GM21526 (cell line): ENCODE measurements at regions not wholly inside any gene's neighbourhood (a gene's known extent, or its start where the extent isn't known, plus 50 kb on each side); places are given as distances from the start of the nearest gene placed in this dataset.
"Not testable (repeated sequence)": the region's sequence is repeated elsewhere in the genome, so short reads cannot be mapped to it uniquely, and the experiment has no call there.

Experiments
- ATAC-seq: cut with Tn5 transposase; IDR thresholded peaks from one replicate; pipeline ENCODE4 v1.9.1; 2021; ENCODE audit warnings: moderate library complexity; ENCODE audit not compliant: unreplicated experiment, low FRiP score

DNA sequence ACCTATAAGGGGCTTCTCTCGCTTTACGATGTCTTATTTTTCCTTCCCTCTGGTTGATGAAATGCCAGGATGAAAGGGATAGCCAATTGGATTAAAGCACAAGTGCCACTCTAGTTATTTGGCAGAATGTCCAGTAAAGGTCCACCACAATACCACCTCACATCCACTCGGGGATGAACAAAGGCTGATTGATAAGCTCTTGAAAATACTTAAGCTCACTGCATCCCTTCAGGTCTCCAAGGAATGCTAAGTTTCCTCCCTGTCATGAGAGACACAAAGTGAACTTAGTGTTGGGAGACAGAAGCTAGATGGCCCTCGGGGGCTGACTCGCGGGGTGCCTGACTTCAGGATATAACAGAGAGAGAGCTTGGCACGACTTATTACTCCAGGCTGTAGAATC is 185.9 kb upstream of the ZNF644 start:
- not testable (repeated sequence) for ATAC-seq

DNA sequence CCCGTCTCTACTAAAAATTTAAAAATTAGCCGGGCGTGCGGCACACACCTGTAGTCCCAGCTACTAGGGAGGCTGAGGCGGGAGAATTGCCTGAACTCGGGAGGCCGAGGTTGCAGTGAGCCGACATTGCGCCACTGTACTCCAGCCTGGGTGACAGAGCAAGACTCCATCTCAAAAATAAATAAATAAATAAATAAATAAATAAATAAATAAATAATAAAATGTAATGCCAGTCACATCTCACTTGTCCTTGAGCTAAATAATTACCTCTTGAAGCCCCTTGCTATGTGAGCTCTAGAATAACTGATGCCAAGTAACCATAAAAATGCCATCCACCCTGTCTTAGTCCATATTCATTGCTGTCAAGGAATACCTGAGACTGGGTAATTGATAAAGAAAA is 182.3 kb upstream of the ZNF644 start:
- not testable (repeated sequence) for ATAC-seq

DNA sequence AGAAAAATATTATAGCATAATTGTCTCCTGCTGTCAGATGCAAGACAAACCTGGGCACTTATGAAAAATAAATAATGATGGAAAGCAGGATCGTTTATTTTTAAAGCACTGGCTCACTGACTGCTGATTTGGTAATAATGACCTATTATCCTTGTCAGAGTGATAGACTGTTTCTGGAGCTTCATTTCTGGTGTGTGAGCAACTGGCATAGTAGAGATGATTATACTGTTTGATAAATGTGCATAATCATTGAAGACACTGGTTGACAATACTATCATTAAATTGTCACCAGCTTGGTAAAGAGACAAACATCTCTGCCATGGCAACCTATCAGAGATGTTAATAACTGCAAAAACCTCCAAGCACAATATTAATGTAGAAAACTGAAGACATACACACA is 179.9 kb upstream of the ZNF644 start:
- ATAC-seq = no peak

DNA sequence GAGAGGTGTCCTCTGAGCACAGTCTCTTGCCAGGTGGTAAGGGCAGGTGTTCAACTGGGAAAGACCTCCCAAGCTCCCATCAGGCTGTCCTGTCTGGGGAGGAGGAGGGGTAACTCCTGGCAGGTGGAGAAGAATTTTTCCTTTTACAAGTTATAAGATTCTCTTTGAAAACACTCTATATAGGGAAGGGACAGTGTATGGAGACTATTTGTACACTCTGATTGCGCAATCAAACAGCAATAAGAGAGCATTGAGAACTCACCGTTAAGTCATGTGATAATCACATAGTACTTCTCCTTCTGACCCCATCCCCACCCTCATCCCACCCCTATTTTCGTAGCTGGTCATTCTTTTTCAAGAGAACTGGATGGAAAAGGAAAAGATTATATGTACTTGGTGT is 179.3 kb upstream of the ZNF644 start:
- no peak for ATAC-seq

DNA sequence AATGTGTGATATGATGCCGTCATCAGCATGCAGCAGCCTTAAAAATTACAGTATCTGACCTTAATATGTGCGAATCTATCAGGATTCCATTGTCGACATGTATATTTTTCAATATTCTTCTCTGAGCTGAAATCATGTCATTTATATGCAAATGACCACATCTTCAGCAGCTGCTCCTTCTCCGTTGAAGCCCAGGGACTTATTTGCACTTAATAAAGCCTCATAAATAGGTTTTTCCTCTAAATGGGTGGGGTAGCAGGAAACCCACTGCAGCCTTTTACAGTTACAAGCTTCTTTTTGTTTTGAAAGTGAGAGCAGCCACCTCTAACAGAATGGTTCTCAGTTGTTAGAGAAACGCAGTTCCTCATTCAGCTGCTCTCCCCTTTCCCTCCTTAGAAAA is 178.8 kb upstream of the ZNF644 start:
- ATAC-seq = no peak

DNA sequence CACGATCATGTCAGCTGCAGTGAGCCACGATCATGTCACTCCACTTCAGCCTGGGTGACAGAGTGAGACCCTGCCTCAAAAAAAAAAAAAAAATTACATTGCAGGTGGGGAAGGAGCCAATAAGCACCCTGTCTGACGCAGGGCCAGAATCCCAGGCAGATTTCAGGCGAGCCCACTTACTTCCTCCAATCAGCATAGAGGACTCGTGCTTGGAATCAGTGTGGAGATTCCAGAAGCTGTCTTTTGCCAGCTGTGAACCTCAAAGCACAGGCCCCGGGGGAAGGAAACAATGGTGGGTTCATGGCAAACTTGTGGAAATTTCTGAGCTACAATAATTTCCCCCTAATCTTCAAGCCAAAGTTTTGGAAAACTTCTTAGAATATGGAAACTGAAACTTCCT is 178.2 kb upstream of the ZNF644 start:
- ATAC-seq = no peak

DNA sequence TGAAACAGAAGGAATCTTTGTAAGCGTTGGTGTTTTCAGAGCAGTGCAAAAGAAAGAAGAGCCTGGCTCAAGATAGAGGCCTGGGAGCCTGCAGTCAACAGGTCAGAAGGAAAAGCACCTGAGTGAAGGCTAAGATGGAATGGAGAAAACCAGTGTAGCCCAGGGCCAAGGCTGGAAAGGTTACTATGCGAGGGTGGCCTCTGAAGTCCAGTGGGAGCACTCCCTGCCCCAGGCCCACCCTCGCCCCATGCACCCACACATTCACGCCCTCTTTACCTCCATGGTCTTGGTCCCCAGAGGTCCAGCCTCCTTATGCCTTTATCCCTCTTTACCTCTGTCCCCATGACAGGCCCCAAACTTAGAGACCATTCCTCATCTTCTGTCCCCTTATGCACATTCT is 169.2 kb upstream of the ZNF644 start:
- no peak for ATAC-seq

DNA sequence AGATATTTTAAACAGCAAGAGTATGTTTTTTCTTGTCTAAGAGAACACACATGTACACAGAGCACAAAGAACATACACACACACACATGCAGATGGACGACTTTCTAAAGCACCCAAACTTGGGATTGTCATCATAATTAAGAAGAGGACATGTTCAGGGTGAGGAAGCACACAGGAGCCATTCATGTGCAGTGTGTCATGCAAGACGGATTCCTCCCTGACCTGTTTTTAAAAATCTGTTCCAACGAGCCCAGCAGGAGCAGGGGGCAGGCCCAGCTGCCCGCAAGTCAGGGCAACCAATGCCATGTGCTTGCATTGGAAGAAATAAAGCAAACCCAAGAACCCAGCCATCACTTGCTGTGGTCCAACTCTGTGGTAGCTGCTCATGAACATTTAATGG is 167.3 kb upstream of the ZNF644 start:
- ATAC-seq = no peak

DNA sequence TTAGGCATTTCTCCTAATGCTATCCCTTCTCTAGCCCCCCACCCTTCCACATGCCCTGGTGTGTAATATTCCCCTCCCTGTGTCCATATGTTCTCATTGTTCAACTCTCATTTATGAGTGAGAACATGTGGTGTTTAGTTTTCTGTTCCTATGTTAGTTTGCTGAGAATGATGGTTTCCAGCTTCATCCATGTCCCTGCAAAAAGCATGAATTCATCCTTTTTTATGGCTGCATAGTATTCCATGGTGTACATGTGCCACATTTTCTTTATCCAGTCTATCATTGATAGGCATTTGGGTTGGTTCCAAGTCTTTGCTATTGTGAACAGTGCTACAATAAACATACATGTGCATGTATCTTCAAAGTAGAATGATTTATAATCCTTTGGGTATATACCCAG is 161.0 kb upstream of the ZNF644 start:
- not testable (repeated sequence) for ATAC-seq

DNA sequence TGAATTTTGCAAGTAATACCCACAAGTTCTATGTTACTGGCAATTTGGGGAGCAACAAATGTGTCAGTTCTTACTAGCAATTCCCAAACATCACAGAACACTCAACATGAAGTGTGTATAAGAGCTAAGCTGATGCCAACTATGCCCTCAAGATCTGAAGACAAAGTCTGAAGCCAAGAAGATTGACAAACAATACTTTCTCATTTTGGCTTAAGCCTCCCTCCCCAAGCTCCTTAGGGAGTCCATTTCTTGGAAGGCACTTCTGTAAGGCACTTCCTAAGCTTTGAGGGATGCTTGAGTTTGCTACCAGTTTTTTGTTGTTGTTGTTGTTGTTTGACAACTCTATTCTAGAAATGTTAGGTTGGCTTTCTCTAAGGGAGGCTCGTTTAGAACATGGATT is 154.4 kb upstream of the ZNF644 start:
- ATAC-seq = no peak

DNA sequence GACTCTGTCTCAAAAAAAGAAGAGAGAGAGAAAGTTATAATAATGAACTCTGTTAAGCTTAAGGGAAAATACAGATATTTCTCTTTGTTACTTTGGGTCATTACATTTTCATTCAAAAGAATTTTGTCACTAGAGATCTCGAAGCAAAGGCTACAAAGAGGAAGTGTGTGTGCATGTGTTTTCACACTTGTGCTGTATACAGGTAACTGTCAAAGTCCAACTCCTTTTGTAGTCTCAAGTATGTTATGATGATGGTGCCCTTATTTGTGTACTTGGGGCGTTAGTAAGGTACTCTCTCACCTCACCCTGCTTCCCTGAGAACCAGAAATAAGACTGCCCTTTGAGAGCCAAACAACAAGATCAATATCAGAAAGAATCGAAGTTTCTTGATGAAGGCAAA is 152.9 kb upstream of the ZNF644 start:
- no peak for ATAC-seq

DNA sequence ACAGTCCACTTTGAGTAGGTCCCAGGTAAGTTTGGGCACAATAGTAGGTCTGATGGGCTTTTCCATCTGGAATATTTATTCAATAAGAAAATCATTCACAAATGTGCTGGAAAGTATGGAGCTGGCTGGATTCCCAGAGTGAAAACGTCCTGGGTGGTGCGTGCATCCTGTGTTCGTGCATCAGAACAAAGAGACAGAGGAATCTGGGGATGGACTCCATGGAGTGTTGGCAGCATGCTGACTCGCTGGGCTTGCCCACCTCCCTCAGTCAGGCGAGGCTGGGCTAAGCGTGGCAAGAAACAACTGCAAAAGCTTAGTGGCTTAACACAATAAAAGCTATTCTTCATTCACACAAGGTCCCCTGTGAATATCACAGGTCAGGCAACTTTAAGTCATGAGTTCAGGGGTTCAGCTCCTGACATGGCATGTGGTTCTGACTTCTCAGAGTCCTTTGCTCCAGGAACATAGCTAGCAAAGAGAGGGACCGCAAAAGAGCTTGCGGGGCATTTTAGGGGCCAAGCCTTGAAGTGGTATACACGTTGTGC is 151.6 kb upstream of the ZNF644 start:
- ATAC-seq = no peak

DNA sequence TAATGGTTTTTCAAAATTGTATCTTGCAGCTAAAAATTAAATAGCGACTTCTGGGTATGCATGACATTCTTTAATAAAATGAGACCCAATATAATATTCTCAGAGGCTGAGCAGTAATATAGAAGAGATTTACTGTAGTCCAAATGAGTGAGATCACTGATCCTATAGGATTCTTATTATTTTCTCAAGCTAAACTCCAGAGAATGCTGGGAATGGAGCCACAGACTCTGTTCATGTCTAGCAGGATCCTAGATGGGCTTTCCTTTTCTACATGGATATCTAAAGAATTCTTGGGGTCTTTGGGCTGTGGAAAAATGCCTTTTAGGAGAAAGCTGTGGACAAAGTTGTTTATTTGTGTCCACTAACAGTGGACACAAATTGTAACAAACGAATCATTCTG is 150.7 kb upstream of the ZNF644 start:
- no peak for ATAC-seq

DNA sequence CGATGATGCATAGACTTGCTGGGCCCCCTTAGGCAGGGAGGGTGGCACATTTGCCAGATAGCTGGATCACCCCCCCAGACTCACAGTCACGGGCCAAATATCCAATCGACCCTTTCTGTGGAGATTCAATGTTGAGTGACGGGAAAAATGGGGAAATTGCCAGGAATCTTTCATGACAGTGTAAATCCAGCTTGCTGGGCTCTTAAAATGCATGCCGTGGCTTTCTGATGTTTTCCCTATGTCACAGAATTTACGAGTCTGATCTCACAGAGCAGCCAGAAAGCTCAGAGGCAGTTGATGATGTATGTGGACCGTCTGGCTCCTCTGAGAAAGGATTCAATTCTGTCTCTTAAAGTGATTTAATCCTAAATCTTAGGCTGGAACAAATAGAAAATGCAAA is 150.1 kb upstream of the ZNF644 start:
- no peak for ATAC-seq

DNA sequence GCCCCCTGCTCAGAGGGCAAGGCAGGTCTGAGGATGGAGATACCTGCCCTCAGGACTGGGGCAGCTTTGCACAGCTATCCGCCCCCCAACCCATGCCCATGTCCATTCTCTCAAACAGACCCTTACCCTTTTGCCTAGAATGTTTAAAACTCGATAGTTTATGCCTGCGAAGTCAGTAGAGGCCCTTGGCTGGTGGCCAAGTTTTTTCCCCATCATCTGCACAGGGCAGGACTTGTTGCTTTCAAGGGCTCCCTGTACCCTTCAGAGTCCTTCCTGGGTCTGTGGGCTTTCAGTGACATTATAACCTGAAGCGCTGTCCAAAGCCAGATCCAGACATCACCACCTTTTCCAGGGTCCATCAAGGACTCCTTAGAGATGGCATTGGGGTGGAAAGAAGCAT is 148.7 kb upstream of the ZNF644 start:
- ATAC-seq = no peak

DNA sequence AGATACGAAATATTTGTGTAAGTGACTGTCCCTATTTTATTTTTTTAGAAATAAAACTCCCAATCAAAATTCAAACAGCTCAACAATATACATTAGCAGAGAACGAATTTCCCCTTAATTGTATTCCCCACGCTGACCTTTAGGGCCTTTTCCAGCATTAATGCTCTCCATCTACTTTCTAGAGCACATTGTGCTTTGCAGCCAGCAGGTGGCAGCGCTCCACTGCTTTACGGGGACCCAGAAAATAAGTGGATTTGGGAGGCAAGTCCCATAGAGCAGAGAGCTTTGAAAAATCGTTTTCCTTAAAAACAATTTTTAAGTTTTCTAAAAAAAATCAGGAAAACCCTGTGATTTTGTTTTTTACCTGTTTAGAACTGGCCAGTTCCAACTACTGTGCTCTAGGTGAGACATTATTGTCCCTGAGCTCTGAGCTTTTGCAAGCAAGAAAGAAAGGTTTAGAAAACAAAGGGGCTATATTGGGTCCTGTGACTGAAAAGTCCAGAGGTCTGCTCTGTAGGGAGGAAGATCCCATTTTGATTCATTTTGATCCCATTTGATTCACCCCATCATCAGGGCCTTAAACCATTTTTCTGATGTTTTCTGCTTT is 144.4 kb upstream of the ZNF644 start:
- no peak for ATAC-seq

DNA sequence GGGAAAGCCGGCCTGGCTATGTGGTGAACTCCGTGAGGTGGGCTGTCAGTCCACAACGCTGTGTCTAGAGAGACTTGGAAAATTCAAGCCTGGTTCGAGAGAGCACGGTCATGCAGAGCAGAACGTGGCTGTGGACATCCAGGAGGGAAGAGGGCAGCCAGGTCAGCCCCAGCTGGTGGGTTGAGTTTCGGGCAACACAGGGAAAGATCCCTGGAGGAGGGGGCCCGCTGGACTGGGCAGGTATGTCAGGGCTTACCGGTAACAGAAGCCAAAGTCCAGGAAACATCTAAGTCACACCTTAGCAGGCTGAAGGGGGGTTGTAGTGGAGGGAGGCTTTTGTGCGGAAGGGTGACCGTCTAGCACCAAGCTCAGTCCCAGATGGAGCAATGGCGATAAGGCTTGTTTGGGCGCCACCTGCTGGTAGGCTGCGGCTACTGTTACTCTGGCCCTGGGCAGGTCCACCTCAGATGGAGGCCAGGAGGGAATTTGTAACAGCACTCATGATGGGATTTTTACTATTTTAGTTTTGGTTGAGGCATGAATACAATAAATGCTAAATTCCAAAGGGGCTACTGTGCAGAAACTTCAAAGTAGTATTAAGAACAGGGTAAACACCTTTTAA is 143.3 kb upstream of the ZNF644 start:
- ATAC-seq = peak; percentile 95

DNA sequence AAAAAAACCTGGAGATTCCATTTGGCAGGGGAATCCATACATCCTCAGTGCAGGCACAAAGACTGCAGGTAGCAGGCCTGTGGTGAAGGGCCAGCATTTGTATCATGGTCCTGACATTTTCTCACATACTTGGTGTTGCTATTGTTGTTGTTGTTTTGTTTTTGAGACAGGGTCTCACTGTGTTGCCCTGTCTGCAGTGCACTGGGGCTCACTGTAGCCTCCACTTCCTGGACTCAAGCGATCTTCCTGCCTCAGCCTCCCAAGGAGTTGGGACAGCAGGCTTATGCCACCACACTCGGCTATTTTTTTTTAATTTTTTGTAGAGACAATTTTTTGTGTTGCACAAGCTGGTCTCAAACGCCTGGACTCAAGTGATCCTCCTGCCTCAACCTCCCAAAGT is 140.8 kb upstream of the ZNF644 start:
- ATAC-seq = no peak

DNA sequence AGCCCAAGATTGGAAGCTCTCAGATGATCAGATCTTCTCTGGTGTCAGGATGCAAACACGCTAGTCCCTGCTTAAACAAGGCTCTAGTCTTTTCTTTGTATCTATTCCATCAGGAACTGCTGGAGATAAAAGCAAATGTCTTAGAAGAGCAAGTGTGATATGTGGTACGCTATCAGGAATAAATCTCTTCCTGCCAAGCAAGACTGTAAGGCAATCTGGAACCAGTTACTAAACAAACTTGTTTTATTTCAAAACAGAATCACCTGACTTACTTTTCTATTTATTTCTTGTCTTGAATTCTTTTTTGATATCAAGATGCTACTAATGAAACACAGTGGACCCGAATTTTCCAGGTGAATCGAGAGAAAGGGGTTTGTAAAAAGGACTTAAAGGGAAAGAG is 139.9 kb upstream of the ZNF644 start:
- ATAC-seq = no peak

DNA sequence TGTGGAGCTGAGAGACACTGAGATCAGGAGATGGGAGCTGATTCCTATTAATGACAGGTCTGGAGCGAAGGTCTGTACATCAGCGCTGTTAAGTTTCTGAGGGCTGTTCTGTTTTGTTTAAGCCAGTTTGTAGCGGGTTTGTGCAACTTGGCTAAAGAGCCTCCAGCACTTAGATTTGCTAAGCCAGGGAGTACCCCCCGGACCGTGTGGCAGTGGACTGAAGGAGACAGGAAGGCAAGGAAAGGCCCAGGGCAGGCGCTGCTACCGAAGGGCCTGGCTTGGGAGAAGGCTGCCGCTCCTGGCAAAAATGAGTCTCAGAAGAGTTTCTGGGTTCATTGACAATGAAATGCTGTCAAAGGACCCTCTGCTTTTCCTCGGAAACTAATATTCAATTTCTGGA is 139.3 kb upstream of the ZNF644 start:
- ATAC-seq = no peak

DNA sequence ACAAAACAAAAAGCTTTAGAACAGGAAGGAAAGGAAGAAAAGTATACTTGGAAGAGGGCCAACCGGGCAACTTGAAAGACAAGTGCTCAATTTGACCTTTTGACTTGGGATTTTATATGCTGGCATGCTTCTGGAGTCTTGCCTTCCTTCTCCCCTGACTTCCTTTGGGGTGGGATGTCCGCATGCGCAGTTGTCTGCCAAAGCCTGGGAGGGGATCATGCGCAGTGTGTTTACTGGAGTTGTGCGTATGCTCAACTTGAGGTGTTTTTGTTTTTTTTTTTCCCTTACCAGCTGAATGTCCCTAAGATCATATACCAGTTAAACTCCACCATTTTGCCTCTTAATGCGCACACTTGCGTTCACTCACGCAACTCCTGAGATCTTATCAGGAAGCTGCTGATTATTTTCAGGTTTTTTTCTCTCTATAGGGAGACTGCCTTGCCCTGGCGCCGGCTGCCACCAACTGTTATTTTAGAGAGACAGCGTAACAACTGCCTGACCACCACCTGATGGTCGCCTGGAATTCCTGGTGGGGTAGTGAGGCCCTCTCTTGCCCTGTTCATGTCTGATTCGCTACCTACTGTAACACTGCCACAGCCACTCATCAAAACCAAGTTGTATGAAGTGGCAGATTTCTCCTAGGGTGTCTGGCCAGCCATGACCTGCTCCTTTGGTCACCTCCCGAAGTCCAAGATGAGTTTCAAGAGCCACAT is 138.7 kb upstream of the ZNF644 start:
- ATAC-seq = no peak

DNA sequence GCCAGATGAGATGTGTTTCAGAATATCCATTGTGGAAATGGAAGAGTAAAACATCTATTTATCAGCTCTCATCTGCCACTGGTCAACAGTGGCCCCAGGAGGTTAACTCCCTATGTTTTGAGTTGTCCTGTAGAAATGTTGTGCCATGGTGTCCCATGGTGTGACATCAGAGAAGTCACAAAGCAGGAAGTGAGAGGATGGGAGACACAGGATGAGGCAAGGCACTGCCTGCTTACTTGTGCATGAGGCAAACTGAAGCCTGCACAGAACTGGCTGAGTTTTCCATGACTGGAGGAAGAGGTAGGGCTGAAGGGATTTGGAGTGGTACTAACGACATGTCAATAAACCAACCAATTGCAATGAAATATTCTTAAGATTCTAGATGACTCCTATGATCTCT is 131.5 kb upstream of the ZNF644 start:
- no peak for ATAC-seq
